GM06990 (cell line): ENCODE measurements at regions not wholly inside any gene's neighbourhood (a gene's known extent, or its start where the extent isn't known, plus 50 kb on each side); places are given as distances from the start of the nearest gene placed in this dataset.

Source experiments
- DNase-seq: peaks from one replicate; pipeline ENCODE4 v3.0.0-alpha.2; 2011; ENCODE audit not compliant: insufficient read length; ENCODE audit errors: extremely low read depth
- H3K27me3 ChIP-seq: replicated peaks from 2 replicates; pipeline ENCODE4 v1.6.0; 2011; ENCODE audit warnings: low read length; ENCODE audit not compliant: control insufficient read depth, insufficient read depth
- H3K36me3 ChIP-seq: 2 replicates; pipeline ENCODE4 v1.5.1; 2011; ENCODE audit warnings: low read length; ENCODE audit not compliant: control insufficient read depth, insufficient read depth
- H3K4me3 ChIP-seq: replicated peaks from 2 replicates; pipeline ENCODE4 v1.5.1; 2011; ENCODE audit warnings: low read depth, mild to moderate bottlenecking, control low read depth, low read length
- CTCF ChIP-seq: IDR thresholded peaks from 2 replicates; pipeline ENCODE4 v1.5.1; 2011; ENCODE audit warnings: low read length, control low read depth, mild to moderate bottlenecking, inconsistent platforms; ENCODE audit not compliant: insufficient read depth, poor library complexity, severe bottlenecking

DNA sequence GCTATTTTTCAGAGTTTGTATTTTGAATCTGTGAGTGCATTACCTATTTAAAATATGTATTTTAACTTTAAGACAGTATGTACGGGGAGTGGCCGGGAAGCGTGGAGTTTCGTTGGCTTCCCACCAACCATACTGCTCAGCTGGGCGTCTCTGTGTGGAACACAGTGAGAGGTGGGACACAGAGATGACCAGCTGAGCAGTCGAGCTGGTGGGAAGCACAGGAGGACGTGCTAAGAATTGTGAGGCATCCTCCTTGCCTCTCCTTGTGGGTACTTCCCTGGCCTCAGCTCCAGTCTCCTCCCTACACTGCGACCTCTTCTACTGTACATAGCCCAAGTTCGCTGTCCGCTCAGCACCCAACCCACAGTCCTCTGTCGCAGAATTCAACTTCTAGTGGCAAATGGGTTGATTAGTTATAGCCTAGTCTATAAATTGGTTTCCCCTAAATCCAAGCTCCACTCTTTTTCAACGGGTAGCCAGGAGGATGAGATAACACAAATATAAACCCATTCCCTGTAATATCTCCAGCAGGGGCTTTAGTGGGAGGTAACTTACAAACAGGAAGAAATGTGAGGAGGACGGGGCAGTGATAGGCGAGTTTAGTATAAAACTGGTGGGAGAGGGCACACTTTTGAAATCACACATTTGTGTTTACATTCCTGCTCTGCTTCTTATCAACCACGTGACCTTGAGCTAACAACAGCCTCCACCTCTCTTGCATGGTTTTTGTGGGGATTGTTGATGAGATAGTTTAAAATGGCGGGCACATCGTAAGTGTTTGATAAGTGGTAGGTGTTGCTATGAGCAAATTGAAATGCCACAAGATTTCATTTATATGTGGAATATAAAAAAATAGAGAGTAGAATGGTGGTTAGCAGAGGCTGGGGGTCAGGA is 211.9 kb upstream of the HS3ST3A1 start:
- no peaks in the 10 kb centered on the region for H3K27me3 ChIP-seq
- H3K4me3 ChIP-seq: no peak overlapping the region
- no peak for DNase-seq
- TF ChIP-seq CTCF: no peak
- no peaks in the 10 kb centered on the region for H3K36me3 ChIP-seq

DNA sequence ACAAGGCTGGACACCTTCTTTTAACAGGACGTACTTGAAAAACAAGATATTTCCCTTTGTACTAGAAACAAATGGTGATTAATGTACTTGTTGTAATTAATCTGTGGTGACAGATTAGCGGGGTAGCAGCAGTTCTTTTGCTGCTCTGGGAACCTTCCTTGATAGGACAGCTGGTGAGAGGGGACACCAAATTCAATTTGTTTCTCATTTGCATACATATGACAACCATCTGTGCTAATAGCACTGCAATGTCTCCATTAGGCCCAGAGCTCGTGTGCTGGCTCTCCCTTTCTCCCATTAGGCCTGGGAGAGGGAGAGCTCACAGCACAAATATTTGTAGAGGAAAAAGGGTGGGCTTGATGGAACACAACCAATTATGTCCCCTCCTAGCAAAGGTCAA is 221.0 kb upstream of the HS3ST3A1 start:
- no peaks in the 10 kb centered on the region for H3K36me3 ChIP-seq
- no peaks in the 10 kb centered on the region for H3K27me3 ChIP-seq
- H3K4me3 ChIP-seq: no peak overlapping the region
- no peak for DNase-seq
- TF ChIP-seq CTCF: no peak

DNA sequence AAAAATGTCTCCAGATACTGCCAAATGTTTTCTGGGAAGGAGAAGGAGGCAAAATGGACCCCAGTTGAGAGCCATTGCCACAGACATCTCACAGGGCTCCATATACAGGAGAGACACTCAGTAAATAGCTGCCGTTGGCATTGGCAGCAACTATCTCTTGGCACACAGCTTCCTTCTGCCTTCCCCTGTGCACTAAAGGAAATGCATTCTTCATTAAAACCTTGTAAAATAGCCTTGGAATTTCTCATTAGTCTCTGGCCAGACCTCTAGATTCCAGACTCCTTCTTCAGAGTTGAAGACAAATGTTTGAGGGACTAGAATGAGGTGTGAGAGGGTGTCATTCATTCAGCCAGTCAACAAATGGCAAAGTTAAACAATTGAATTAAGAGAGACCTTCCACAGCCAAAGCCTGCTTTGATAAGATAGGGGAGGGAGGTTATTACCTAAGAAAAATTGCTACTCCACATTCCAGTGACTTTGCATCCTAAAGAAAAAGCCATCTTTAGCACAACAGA is 223.9 kb upstream of the HS3ST3A1 start:
- DNase-seq: no peak
- H3K27me3 ChIP-seq: no peaks in the 10 kb centered on the region
- no peaks in the 10 kb centered on the region for H3K36me3 ChIP-seq
- no peak for TF ChIP-seq CTCF
- no peak overlapping the region for H3K4me3 ChIP-seq

- TF ChIP-seq CTCF: no peak
These were observed 225.4 kb upstream of the HS3ST3A1 start for GRCh38 chr17:13827118-13827517.

GRCh38 chr17:13833921-13834320 is 232.2 kb upstream of the HS3ST3A1 start:
- H3K27me3 ChIP-seq: no peaks in the 10 kb centered on the region
- TF ChIP-seq CTCF: no peak
- H3K36me3 ChIP-seq: no peaks in the 10 kb centered on the region
- H3K4me3 ChIP-seq: no peak overlapping the region
- no peak for DNase-seq

More at GRCh38 chr17:13827118-13827517, 225.4 kb upstream of the HS3ST3A1 start:
- no peaks in the 10 kb centered on the region for H3K27me3 ChIP-seq
- DNase-seq: no peak
- H3K36me3 ChIP-seq: no peaks in the 10 kb centered on the region
- no peak overlapping the region for H3K4me3 ChIP-seq
